Mammary epithelial cell (primary cell): ENCODE measurements at regions not wholly inside any gene's neighbourhood (a gene's known extent, or its start where the extent isn't known, plus 50 kb on each side); places are given as distances from the start of the nearest gene placed in this dataset.

Experiments used
- CTCF ChIP-seq, 2 donors: IDR thresholded peaks in 1 of 2; conservative IDR thresholded peaks in 1 of 2; 2 replicates each; pipeline ENCODE4 v1.5.1; 2011 to 2012; ENCODE audit warnings: inconsistent platforms in 2 of 2, low read length in 2 of 2, mild to moderate bottlenecking in 2 of 2, control low read depth in 1 of 2, low read depth in 1 of 2; ENCODE audit not compliant: insufficient read depth in 1 of 2; ENCODE audit errors: extremely low read depth in 1 of 2
- EZH2 ChIP-seq: IDR thresholded peaks from 2 replicates; pipeline ENCODE4 v1.6.1; 2012; ENCODE audit warnings: low read length, inconsistent platforms, borderline replicate concordance

- no peak for TF ChIP-seq CTCF (conservative IDR thresholded peaks at IDR 0.05 in 1 of 2, IDR thresholded peaks at IDR 0.05 in 1 of 2; ENCODE audit: extremely low read depth in 1 of 2, insufficient read depth in 1 of 2, low read depth in 1 of 2, low read length in 2 of 2)
- TF ChIP-seq EZH2: no peak
Measured at GRCh38 chr16:63714876-63715275, 1407.0 kb downstream of the CDH11 start.
